22Rv1 (cell line): ENCODE measurements at regions not wholly inside any gene's neighbourhood (a gene's known extent, or its start where the extent isn't known, plus 50 kb on each side); places are given as distances from the start of the nearest gene placed in this dataset.

Source experiments
- CTCF ChIP-seq: fragments of 450-650 bp; IDR thresholded peaks from 2 replicates; pipeline ENCODE4 v1.5.1; 2017; ENCODE audit warnings: mild to moderate bottlenecking
- ZFX ChIP-seq: fragments of 450-650 bp; IDR thresholded peaks from 2 replicates; pipeline ENCODE4 v1.6.1; 2017; ENCODE audit warnings: antibody characterized with exemption, borderline replicate concordance

GRCh38 chr6:95865857-95866256, 149.9 kb upstream of the FUT9 start:
- no peak for TF ChIP-seq CTCF
- TF ChIP-seq ZFX: no peak
